Osteocyte (in vitro differentiated cells): ENCODE measurements at regions not wholly inside any gene's neighbourhood (a gene's known extent, or its start where the extent isn't known, plus 50 kb on each side); places are given as distances from the start of the nearest gene placed in this dataset.
A peak's percentile ranks its signal among the peaks of the same experiment; 100 is the strongest.
"Not testable (repeated sequence)": the region's sequence is repeated elsewhere in the genome, so short reads cannot be mapped to it uniquely, and the experiment has no call there.

Experiments used
- DNase-seq: peaks from one replicate; pipeline ENCODE4 v3.0.0; 2021; ENCODE audit warnings: mixed read lengths; ENCODE audit not compliant: unreplicated experiment; ENCODE audit errors: extremely low spot score
- H3K27ac Mint-ChIP-seq: one replicate; pipeline ENCODE4 v1.8.0; 2021; ENCODE audit warnings: mild to moderate bottlenecking, mixed read lengths; ENCODE audit not compliant: unreplicated experiment
- H3K27me3 Mint-ChIP-seq: one replicate; pipeline ENCODE4 v1.8.0; 2021; ENCODE audit warnings: mixed read lengths; ENCODE audit not compliant: unreplicated experiment
- H3K36me3 Mint-ChIP-seq: one replicate; pipeline ENCODE4 v1.8.0; 2021; ENCODE audit warnings: mixed read lengths; ENCODE audit not compliant: unreplicated experiment
- H3K4me1 Mint-ChIP-seq: one replicate; pipeline ENCODE4 v1.8.0; 2021; ENCODE audit warnings: mixed read lengths; ENCODE audit not compliant: unreplicated experiment
- H3K4me3 Mint-ChIP-seq: one replicate; pipeline ENCODE4 v1.8.0; 2021; ENCODE audit warnings: mild to moderate bottlenecking, moderate library complexity, mixed read lengths; ENCODE audit not compliant: unreplicated experiment
- H3K9me3 Mint-ChIP-seq: one replicate; pipeline ENCODE4 v1.8.0; 2021; ENCODE audit warnings: mixed read lengths; ENCODE audit not compliant: unreplicated experiment
- CTCF ChIP-seq: fragments of 200-600 bp; sonication (generic); IDR thresholded peaks from 2 replicates; pipeline ENCODE4 v1.5.0; 2021; ENCODE audit warnings: antibody characterized with exemption, mild to moderate bottlenecking, moderate library complexity

DNA sequence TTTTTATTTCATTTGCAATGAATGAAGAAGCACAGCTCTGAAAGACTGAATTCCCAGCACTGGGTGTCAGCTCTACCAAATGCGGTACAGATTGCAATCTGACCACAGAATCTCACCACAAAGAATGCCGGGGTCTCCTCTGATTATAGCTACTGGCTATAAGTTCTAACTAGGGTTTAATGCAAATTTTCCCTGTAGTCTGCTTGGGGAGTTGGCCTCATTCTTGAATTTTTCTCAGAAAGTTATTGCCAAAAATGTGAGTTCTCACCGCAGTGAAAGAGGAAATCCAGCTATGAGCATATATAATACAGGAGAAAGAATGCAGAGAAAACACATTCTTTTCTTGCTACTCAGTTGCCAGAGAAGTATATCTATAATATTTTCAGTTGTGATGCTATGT lies 1255.7 kb upstream of the LRRTM3 start:
- H3K27me3 Mint-ChIP-seq = no peaks in the 10 kb centered on the region
- no peak for TF ChIP-seq CTCF
- H3K4me3 Mint-ChIP-seq = no peak overlapping the region
- no peak for DNase-seq
- H3K27ac Mint-ChIP-seq = peak overlapping the region; percentile 51
- peaks cover 26% of the 10 kb centered on the region for H3K4me1 Mint-ChIP-seq
- peaks cover 2% of the 10 kb centered on the region for H3K9me3 Mint-ChIP-seq
- H3K36me3 Mint-ChIP-seq = no peaks in the 10 kb centered on the region

DNA sequence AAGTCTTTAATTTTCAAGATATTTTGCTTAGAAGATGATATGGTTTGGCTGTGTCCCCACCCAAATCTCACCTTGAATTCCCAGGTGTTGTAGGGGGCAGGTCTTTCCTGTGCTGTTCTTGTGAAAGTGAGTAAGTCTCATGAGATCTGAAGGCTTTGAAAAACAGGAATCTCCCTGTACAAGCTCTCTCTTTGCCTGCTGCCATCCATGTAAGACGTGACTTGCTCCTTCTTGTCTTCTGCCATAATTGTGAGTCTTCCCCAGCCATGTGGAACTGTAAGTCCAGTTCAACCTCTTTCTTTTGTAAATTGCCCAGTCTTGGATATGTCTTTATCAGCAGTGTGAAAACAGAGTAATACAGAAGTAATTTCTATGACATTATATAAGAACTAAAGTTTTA lies 1255.2 kb upstream of the LRRTM3 start:
- H3K9me3 Mint-ChIP-seq, DNase-seq, H3K36me3 Mint-ChIP-seq, H3K4me3 Mint-ChIP-seq, H3K27me3 Mint-ChIP-seq: not testable (repeated sequence)
- peak overlapping the region; percentile 51 for H3K27ac Mint-ChIP-seq
- peaks cover 26% of the 10 kb centered on the region for H3K4me1 Mint-ChIP-seq

DNA sequence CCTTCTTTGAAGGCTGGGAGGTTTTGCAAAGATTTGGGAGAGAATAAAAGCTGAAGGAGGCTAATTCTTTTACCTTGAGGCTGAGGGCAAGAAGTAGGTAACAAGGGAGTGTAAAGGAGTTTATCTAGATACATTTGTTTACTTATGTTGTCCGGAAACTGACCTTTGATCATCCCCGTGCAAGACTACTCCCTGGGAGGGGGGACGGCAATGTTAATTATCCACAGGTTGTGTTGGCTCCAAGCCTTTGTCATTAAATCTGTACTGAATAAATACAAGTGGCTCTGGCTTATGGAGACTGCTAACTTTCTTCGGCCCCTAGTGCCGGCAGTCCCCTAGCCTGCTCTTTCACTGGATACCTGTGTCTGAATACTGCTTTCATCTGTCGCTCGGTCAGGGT lies 1250.6 kb upstream of the LRRTM3 start:
- Mint-ChIP-seq H3K4me1 (peaks cover 6% of the 10 kb centered on the region), H3K27ac (no peak overlapping the region)
- no peak for DNase-seq

DNA sequence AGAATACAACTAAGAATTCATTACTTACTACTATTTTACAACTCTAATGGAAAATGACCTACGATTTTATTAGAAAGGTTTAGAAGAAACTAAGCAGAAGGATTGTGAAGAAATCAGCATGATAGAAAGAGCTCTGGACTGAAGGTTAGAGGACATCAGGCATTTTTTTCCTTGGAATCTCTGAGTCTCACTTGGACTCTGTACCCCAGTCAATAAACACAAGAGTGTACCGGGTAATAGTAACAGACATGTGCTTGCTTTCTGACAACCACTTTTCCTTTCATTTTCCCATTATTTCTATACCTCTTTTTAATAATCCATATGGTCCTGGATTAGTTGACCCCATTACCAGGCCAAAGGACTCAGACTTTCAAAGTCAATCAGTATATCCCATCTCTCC lies 1240.9 kb upstream of the LRRTM3 start:
- no peak overlapping the region for H3K4me3 Mint-ChIP-seq
- no peaks in the 10 kb centered on the region for H3K27me3 Mint-ChIP-seq
- no peak overlapping the region for H3K27ac Mint-ChIP-seq
- no peaks in the 10 kb centered on the region for H3K9me3 Mint-ChIP-seq
- DNase-seq = no peak
- no peaks in the 10 kb centered on the region for H3K36me3 Mint-ChIP-seq
- H3K4me1 Mint-ChIP-seq = peaks cover 8% of the 10 kb centered on the region
- no peak for TF ChIP-seq CTCF

More for the DNA sequence above, 1250.6 kb upstream of the LRRTM3 start:
- Mint-ChIP-seq H3K36me3 (no peaks in the 10 kb centered on the region), H3K4me3 (no peak overlapping the region), H3K27me3 (no peaks in the 10 kb centered on the region), H3K9me3 (no peaks in the 10 kb centered on the region)
- TF ChIP-seq CTCF = no peak

DNA sequence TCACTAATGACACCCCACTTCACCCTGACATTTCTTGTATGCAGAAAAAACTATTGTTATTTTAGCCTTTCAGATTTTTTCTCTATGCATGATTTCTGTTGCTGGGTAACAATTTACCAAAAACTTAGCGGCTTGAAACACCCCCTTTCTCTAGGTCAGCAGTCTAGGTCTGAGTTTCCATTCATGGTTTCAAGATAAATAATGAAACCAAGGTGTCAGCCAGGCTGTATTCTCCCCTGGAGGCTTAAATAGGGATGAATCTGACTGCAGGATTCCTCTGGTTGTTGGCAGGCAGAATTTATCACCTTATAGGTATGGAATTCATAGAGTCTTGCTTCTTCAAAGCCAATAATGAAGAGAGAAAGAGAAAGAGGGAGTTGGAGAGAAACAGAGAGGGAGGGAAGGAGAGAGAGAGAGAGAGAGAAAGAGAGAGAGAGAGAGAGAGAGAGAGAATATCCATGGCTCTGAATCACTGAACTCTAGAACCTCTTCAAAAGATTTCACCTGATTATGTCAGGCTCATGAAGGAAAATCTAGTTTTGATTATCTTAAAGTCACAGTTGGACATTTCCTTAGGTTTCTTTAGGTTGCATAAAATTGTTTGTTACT lies 1224.6 kb upstream of the LRRTM3 start:
- Mint-ChIP-seq H3K27ac (no peak overlapping the region), H3K36me3 (no peaks in the 10 kb centered on the region), H3K9me3 (no peaks in the 10 kb centered on the region), H3K4me1 (no peaks in the 10 kb centered on the region), H3K27me3 (no peaks in the 10 kb centered on the region), H3K4me3 (no peak overlapping the region)
- no peak for DNase-seq
- no peak for TF ChIP-seq CTCF

- TF ChIP-seq CTCF = no peak
- no peak overlapping the region for H3K27ac Mint-ChIP-seq
- H3K9me3 Mint-ChIP-seq = no peaks in the 10 kb centered on the region
- no peaks in the 10 kb centered on the region for H3K27me3 Mint-ChIP-seq
- peaks cover 11% of the 10 kb centered on the region for H3K4me1 Mint-ChIP-seq
- H3K4me3 Mint-ChIP-seq = no peak overlapping the region
- DNase-seq = no peak
- no peaks in the 10 kb centered on the region for H3K36me3 Mint-ChIP-seq
Measured at GRCh38 chr10:65708057-65708456, 1217.8 kb upstream of the LRRTM3 start.
